Ishikawa (cell line): ENCODE measurements at regions not wholly inside any gene's neighbourhood (a gene's known extent, or its start where the extent isn't known, plus 50 kb on each side); places are given as distances from the start of the nearest gene placed in this dataset.

Source experiments
- CEBPB ChIP-seq: IDR thresholded peaks from 2 replicates; pipeline ENCODE4 v1.6.1; 2012
- CREB1 ChIP-seq: IDR thresholded peaks from 2 replicates; pipeline ENCODE4 v1.6.1; 2012; ENCODE audit warnings: low read depth
- EGR1 ChIP-seq: IDR thresholded peaks from 2 replicates; pipeline ENCODE4 v1.6.1; 2012
- EP300 ChIP-seq: IDR thresholded peaks from 2 replicates; pipeline ENCODE4 v1.6.1; 2012; ENCODE audit warnings: borderline replicate concordance
- FOXM1 ChIP-seq: IDR thresholded peaks from 2 replicates; pipeline ENCODE4 v1.6.1; 2012; ENCODE audit warnings: low read depth, borderline replicate concordance
- MAX ChIP-seq: IDR thresholded peaks from 2 replicates; pipeline ENCODE4 v1.6.1; 2012
- RAD21 ChIP-seq: IDR thresholded peaks from 2 replicates; pipeline ENCODE4 v1.6.1; 2012; ENCODE audit warnings: low read depth
- REST ChIP-seq: IDR thresholded peaks from 2 replicates; pipeline ENCODE4 v1.6.1; 2012; ENCODE audit warnings: low read depth, mild to moderate bottlenecking
- TAF1 ChIP-seq: IDR thresholded peaks from 2 replicates; pipeline ENCODE4 v1.6.1; 2012; ENCODE audit warnings: low read depth, mild to moderate bottlenecking
- TCF12 ChIP-seq: IDR thresholded peaks from 2 replicates; pipeline ENCODE4 v1.6.1; 2012; ENCODE audit warnings: low read depth
- TEAD4 ChIP-seq: IDR thresholded peaks from 2 replicates; pipeline ENCODE4 v1.6.1; 2012
- USF1 ChIP-seq: IDR thresholded peaks from 2 replicates; pipeline ENCODE4 v1.6.1; 2012
- YY1 ChIP-seq: IDR thresholded peaks from 2 replicates; pipeline ENCODE4 v1.6.1; 2012; ENCODE audit warnings: low read depth

GRCh38 chr14:82766123-82766522 lies 1232.5 kb upstream of the SEL1L start:
- no peak for TF ChIP-seq EP300
- no peak for TF ChIP-seq USF1
- TF ChIP-seq FOXM1, result no peak
- no peak for TF ChIP-seq YY1
- TF ChIP-seq RAD21, result no peak
- TF ChIP-seq MAX, result no peak
- TF ChIP-seq CEBPB, result no peak
- TF ChIP-seq REST, result no peak
- TF ChIP-seq TAF1, result no peak
- no peak for TF ChIP-seq TEAD4
- TF ChIP-seq EGR1, result no peak
- no peak for TF ChIP-seq TCF12
- no peak for TF ChIP-seq CREB1
